RWPE2 (cell line): ENCODE measurements at regions not wholly inside any gene's neighbourhood (a gene's known extent, or its start where the extent isn't known, plus 50 kb on each side); places are given as distances from the start of the nearest gene placed in this dataset.

Source experiments
- ATAC-seq: fragments of 200-7000 bp; cut with Tn5 transposase; 3 replicates; pipeline ENCODE4 v1.9.1; 2021; ENCODE audit warnings: low read depth
- DNase-seq: peaks from one replicate; pipeline ENCODE4 v3.0.0-alpha.2; 2020; ENCODE audit warnings: low spot score
- H3K27ac ChIP-seq: fragments of 450-650 bp; 2 replicates; pipeline ENCODE4 v1.5.1; 2017; ENCODE audit warnings: mild to moderate bottlenecking; ENCODE audit not compliant: poor library complexity, severe bottlenecking
- H3K27me3 ChIP-seq: fragments of 250-450 bp; sonication (Bioruptor Pico); 2 replicates; pipeline ENCODE4 v1.5.1; 2021; ENCODE audit warnings: mild to moderate bottlenecking, moderate library complexity; ENCODE audit not compliant: insufficient read depth, poor library complexity, severe bottlenecking
- H3K36me3 ChIP-seq: fragments of 250-450 bp; sonication (Bioruptor Pico); 2 replicates; pipeline ENCODE4 v1.5.1; 2020; ENCODE audit warnings: low read depth, mild to moderate bottlenecking, moderate library complexity
- H3K4me1 ChIP-seq: fragments of 250-450 bp; sonication (Bioruptor Pico); 2 replicates; pipeline ENCODE4 v1.5.1; 2021; ENCODE audit warnings: mild to moderate bottlenecking, moderate library complexity; ENCODE audit not compliant: insufficient read depth, poor library complexity, severe bottlenecking
- H3K4me3 ChIP-seq: fragments of 250-450 bp; sonication (Bioruptor Pico); 2 replicates; pipeline ENCODE4 v1.5.1; 2021; ENCODE audit warnings: mild to moderate bottlenecking, moderate library complexity; ENCODE audit not compliant: severe bottlenecking
- H3K9me3 ChIP-seq: fragments of 250-450 bp; sonication (Bioruptor Pico); 2 replicates; pipeline ENCODE4 v1.5.1; 2021; ENCODE audit warnings: mild to moderate bottlenecking, moderate library complexity; ENCODE audit not compliant: severe bottlenecking
- CTCF ChIP-seq: fragments of 450-650 bp; IDR thresholded peaks from one replicate; pipeline ENCODE4 v1.5.1; 2017; ENCODE audit warnings: mild to moderate bottlenecking, moderate library complexity; ENCODE audit not compliant: poor library complexity, severe bottlenecking

DNA sequence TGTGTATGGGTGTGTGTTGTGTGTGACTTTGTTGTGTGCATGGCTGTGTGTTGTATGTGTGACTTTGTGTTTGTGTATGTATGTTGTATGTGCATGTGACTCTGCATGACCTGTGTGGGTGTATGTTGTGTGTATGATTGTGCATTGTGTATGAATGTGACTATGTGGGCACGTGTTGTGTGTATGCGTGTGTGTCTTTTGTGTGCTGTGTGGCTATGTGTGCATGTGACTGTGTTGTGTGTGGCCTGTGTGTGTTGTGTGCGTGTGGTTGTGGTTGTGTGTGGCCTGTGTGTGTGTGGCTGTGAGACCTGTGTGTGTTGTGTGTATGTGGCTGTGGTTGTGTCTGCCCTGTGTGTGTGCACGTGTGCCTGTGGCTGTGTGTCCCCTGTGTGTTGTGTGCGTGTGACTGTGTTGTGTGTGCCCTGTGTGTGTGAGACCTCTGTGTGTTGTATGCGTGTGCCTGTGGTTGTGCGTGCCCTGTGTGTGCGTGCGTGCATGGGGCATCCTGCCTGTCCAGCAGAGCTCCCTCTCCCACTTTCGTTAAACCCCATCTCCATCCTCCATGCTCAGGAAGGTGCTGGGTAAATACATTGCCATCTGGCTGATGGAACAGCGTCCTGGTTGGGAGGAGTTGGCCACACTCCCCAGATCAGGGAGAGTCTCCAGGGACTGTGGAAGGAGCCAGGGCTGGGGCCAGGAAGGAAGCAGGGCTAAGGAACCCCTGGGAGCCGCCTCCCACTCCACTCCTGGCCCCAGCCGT lies 90.1 kb upstream of the GSE1 start:
- no peak overlapping the region for H3K4me3 ChIP-seq
- ATAC-seq, result peak; percentile 45
- no peaks in the 10 kb centered on the region for H3K9me3 ChIP-seq
- peak overlapping the region; percentile 83 for H3K27ac ChIP-seq
- peaks cover 43% of the 10 kb centered on the region for H3K4me1 ChIP-seq
- H3K27me3 ChIP-seq, result no peaks in the 10 kb centered on the region
- H3K36me3 ChIP-seq, result no peaks in the 10 kb centered on the region
- DNase-seq, result no peak
- no peak for TF ChIP-seq CTCF

- Histone ChIP-seq H3K36me3 (no peaks in the 10 kb centered on the region), H3K4me3 (no peak overlapping the region), H3K9me3 (no peaks in the 10 kb centered on the region), H3K27me3 (no peaks in the 10 kb centered on the region), H3K4me1 (peaks cover 43% of the 10 kb centered on the region), H3K27ac (peak overlapping the region; percentile 83)
- no peak for TF ChIP-seq CTCF
- DNase-seq (no peak), ATAC-seq (peak; percentile 37)
These were observed 89.3 kb upstream of the GSE1 start for GRCh38 chr16:85523602-85524364.

GRCh38 chr16:85524365-85524629 lies 88.8 kb upstream of the GSE1 start:
- H3K27ac ChIP-seq, result peak overlapping the region; percentile 83
- peak; percentile 30 for ATAC-seq
- no peak overlapping the region for H3K4me3 ChIP-seq
- H3K36me3 ChIP-seq, result no peaks in the 10 kb centered on the region
- TF ChIP-seq CTCF, result no peak
- peaks cover 43% of the 10 kb centered on the region for H3K4me1 ChIP-seq
- no peaks in the 10 kb centered on the region for H3K27me3 ChIP-seq
- no peak for DNase-seq
- no peaks in the 10 kb centered on the region for H3K9me3 ChIP-seq

- DNase-seq, result no peak
- ATAC-seq, result peak; percentile 69
- H3K9me3 ChIP-seq, result no peaks in the 10 kb centered on the region
- H3K36me3 ChIP-seq, result no peaks in the 10 kb centered on the region
- H3K27me3 ChIP-seq, result no peaks in the 10 kb centered on the region
- H3K4me1 ChIP-seq, result peaks cover 43% of the 10 kb centered on the region
- H3K27ac ChIP-seq, result peak overlapping the region; percentile 83
- H3K4me3 ChIP-seq, result no peak overlapping the region
- TF ChIP-seq CTCF, result no peak
These were observed 88.3 kb upstream of the GSE1 start for GRCh38 chr16:85524630-85525419.
